ENCODE measurements at regions not wholly inside any gene's neighbourhood (a gene's known extent, or its start where the extent isn't known, plus 50 kb on each side); places are given as distances from the start of the nearest gene placed in this dataset.

GRCh38 chr6:56814308-56814707 is 140.6 kb upstream of the BEND6 start:
- TF ChIP-seq CTCF (conservative IDR thresholded peaks at IDR 0.05; ENCODE audit: low read depth in 2 of 2) (no peak), POLR2AphosphoS5 (IDR thresholded peaks at IDR 0.05; ENCODE audit: low read depth) (no peak), CREB1 (CRISPR knock-in tag; IDR thresholded peaks at IDR 0.05; ENCODE audit: low read depth) (no peak), EZH2 (IDR thresholded peaks at IDR 0.05; ENCODE audit: low read depth, unreplicated experiment) (no peak), EZH2phosphoT487 (IDR thresholded peaks at IDR 0.05; ENCODE audit: unreplicated experiment) (no peak), JUNB (IDR thresholded peaks at IDR 0.05; ENCODE audit: unreplicated experiment) (no peak), ZNF114 (CRISPR knock-in tag; IDR thresholded peaks at IDR 0.05) (no peak), NANOG (IDR thresholded peaks at IDR 0.05; ENCODE audit: borderline replicate concordance) (no peak)

Data from GM23338 (cell line).